ENCODE measurements at regions not wholly inside any gene's neighbourhood (a gene's known extent, or its start where the extent isn't known, plus 50 kb on each side); places are given as distances from the start of the nearest gene placed in this dataset.

GRCh38 chr17:71900621-71901229 is 220.1 kb upstream of the SOX9 start:
- DNase-seq, result no peak

GRCh38 chr17:71902894-71903506 is 217.8 kb upstream of the SOX9 start:
- no peak for DNase-seq

- DNase-seq, result no peak
Observed at GRCh38 chr17:71905376-71906031, 215.3 kb upstream of the SOX9 start.

GRCh38 chr17:71909155-71909554 is 211.7 kb upstream of the SOX9 start:
- DNase-seq, result no peak

GRCh38 chr17:71910002-71910401 is 210.8 kb upstream of the SOX9 start:
- DNase-seq, result no peak

- DNase-seq, result no peak
Observed at GRCh38 chr17:71914042-71914441, 206.8 kb upstream of the SOX9 start.

GRCh38 chr17:71914812-71915211 is 206.0 kb upstream of the SOX9 start:
- no peak for DNase-seq

- DNase-seq, result no peak
Observed at GRCh38 chr17:71917715-71918114, 203.1 kb upstream of the SOX9 start.

- DNase-seq, result no peak
Observed at GRCh38 chr17:71919186-71919585, 201.6 kb upstream of the SOX9 start.

GRCh38 chr17:71919896-71920295 is 200.9 kb upstream of the SOX9 start:
- DNase-seq, result no peak

- peak in 2 of 5 donors; percentile 2 for DNase-seq
Observed at GRCh38 chr17:71921796-71922195, 199.0 kb upstream of the SOX9 start.

GRCh38 chr17:71922439-71922838 is 198.4 kb upstream of the SOX9 start:
- DNase-seq, result no peak

GRCh38 chr17:71926746-71927398 is 193.9 kb upstream of the SOX9 start:
- no peak for DNase-seq

- DNase-seq, result no peak
Observed at GRCh38 chr17:71933306-71933705, 187.5 kb upstream of the SOX9 start.

- no peak for DNase-seq
Observed at GRCh38 chr17:71934520-71934919, 186.3 kb upstream of the SOX9 start.

- DNase-seq, result no peak
Observed at GRCh38 chr17:71935341-71935740, 185.5 kb upstream of the SOX9 start.

- DNase-seq, result no peak
Observed at GRCh38 chr17:71936977-71937376, 183.8 kb upstream of the SOX9 start.

- no peak for DNase-seq
Observed at GRCh38 chr17:71937914-71938313, 182.9 kb upstream of the SOX9 start.

GRCh38 chr17:71938340-71939010 is 182.3 kb upstream of the SOX9 start:
- no peak for DNase-seq

- no peak for DNase-seq
Observed at GRCh38 chr17:71941920-71942319, 178.9 kb upstream of the SOX9 start.

GRCh38 chr17:71942626-71943025 is 178.2 kb upstream of the SOX9 start:
- DNase-seq, result no peak

GRCh38 chr17:71948703-71949422 is 172.0 kb upstream of the SOX9 start:
- no peak for DNase-seq

- no peak for DNase-seq
Observed at GRCh38 chr17:71959154-71959553, 161.7 kb upstream of the SOX9 start.

All from T-helper 1 cell (primary cell).